Hippocampal formation (tissue), 2 donors: ENCODE measurements at regions not wholly inside any gene's neighbourhood (a gene's known extent, or its start where the extent isn't known, plus 50 kb on each side); places are given as distances from the start of the nearest gene placed in this dataset.

Source experiments
- DNase-seq, 2 donors: peaks; one replicate each; lab custom pipeline; 2025; lab: John Stamatoyannopoulos, UW

DNA sequence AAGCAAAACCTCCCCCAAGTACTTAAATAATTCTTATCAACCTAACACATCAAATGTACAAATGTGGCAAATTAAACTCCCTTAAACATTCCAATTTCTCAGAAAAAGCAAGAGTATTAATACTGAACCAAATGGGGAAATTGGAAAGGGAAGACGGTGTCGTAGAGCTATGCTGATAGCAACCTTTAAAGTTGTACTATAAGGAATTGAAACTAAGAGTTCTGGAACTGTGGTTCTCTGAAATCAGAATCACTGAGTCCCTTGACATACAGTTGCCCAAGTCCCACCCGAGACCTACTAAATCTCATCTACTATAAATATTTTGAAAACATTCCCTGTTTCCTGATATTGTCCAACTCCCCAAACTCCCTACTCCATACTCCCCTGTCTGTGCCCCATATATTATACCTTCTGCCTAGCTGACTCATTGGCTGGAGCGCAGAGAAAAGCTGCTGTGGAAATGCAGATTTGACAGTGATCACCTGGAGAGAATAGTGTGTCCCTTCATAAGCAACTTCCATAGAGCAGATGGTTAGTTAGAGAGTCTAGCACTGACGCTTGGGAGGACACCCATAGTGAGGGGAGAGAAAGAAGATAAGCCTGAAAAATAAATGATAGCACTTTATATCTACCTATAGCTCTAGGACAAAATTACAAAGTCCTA, 51.4 kb upstream of the ITM2B start:
- DNase-seq: no peak

DNA sequence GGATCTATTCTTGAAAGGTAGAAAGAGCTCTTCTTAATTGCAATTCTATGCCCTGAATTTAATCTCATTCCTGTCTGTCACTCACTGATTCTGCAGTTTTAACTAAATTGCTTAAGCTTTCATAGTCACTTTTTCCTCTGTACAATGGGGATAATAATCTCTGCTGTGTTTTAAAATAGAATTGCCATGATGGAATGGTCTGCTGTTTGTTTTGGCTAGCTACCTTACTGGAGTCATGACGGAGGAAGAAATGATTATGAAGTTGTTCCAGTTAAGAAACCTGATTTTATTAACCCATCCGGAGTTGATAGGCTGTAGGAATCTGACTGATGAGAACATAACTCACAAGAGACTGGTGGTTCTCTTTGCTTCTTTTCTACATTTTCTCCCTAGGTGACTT, 54.9 kb upstream of the ITM2B start:
- no peak for DNase-seq

DNA sequence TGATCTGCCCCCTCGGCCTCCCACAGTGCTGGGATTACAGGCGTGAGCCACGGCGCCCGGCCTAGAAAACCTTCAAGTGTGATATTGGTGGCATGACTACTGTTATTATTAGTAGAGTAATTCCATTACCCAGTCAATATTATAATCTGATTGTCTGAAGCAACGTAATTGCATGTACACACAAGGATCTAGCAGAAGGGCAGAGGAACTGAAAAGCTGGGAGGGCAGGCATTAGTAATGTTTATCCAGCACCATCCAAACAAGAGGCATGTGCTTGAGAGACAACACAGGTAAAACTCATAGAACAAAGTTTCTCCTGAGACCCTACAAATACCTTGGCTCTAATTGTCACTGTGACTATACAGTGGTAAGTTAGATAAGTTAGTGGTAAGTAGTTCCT, 56.2 kb upstream of the ITM2B start:
- no peak for DNase-seq

DNA sequence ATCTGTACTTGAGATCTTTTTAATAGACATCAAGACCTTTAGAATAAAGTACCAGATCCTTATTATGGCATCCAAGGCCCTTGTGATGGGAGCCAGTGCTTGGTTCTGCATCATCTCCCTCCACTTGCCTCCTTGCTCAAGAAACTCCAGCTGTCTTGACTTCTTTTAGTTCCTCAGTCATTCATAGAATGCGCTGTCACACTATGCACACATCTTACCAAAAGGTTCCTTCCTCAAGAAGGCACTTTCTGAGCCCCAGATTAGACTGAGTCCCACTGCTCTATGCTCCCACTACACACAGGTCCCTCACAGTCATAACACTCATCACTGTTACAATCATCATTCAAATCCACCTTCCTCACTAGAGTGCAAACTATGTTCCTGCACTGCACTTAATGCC, 57.8 kb upstream of the ITM2B start:
- DNase-seq: no peak

DNA sequence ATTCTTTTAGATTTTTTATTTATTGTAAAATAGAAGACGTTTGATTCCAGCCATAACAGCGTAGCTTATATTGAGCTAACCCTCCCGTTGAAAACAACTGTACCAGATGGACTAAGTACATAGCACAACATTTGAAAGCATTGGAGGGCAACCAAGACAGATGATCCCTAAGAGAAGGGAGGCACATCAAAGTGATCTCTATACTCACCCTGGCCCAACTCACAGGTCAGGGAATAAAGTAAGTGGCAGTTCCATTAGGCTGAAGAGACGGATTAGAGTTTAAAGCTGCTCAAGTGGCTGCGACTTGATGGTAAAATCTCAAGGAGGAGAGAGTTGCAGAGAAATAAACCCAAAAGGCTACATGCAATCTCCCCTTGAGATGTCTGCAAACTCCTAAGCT, 65.1 kb upstream of the ITM2B start:
- no peak for DNase-seq

DNA sequence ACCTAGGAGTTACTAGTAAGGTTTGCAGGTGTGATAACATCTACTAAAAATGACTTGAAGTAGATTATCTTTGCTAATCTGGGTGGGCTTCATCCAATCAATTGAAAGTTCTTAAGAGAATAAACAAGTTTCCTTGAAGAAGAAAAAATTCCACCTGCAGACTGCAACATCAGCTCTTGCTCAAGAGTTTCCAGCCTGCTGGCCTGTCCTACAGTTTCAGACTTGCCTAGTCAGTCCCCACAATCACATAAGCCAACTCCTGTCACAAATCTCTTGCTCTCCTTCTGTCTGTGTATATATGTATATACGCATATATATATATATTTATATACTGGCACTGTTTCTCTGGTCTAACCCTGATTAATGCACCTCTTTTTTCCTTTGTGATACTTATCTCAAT, 67.3 kb upstream of the ITM2B start:
- no peak for DNase-seq

DNA sequence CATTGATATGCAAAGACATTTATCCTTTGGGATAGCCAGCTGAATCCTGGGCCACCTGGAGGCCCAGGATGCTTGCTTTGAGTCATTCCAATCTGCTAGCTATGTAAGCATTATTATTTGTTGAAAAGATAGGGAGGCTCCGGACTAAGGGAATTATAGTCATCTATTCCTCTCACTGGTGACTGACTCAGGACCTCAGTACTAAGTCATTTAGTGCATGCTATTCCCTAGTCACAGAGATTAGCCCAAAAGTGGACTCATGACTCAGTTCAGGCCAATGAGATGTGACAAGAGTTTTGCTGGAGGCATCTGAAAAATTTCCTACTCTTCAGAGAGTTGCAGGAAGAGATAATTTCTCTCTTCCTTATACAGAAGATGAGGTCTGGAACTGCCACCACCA, 67.9 kb upstream of the ITM2B start:
- DNase-seq: no peak

DNA sequence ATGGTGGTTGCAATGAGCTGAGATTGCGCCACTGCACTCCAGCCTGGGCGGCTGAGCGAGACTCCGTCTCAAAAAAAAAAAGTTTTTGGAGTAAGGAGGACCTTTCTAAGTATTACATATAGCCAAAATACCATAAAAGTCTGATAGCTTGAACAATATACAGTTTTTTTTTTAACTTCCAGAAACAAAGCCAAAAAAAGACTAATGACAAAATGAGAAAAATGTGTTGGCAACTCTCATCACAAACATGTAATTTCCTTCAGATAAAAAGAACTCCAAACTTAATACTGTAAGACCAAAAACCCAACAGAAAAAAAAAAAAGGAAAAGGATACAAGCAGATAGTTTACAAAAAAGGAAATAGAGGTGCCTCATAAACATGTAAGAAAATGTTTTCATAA, 68.2 kb upstream of the MED4 start:
- no peak for DNase-seq

DNA sequence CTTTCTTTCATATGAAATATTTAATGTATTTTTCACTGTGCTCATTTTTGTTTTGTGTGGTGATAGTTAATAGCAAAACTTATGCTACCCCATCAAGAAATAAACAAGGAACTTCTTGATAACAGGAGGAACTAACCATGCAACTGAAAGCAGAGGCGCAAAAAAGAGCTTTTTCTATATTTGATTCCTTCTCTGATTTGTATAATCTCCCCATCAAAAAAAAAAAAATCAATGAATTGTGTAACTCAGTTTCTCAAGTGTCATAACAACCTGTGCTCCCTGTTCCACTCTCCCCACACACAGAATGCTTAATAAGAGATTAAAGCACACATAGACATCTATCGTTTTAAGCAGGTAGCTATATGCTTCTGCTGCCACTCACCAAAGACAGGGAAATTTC, 67.3 kb upstream of the MED4 start:
- no peak for DNase-seq

DNA sequence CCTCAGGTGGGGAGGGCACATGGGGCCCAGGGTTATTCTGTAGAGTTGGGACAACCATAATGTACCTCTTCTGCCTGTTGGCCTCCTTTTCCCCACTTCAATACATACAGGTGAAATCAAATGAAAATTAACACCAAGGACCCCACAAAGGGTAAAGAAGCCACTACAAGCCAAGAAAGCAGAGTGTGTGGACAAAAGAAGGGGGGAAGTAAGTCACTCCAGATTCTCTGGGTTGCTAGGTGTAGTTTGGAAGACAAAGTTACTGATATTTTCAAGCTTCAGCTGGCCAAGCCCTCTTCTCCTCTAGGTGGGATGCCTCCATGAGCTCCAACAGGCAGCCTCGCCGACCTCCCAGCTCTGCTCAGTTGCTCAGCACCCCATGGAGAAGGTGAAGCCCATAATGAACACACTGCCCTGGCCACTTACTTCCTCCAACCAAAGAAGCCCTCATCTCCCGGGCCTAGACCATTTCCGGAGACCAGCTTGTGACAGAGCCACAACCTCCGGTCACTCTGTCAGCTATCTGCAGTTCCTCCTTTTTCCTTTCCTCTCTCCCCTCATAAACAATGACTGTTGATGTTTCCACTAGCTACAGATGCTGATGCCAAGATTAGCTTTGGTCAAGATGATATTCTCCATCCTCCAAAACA, 66.8 kb upstream of the MED4 start:
- peak in 1 of 2 donors; percentile 38 for DNase-seq

DNA sequence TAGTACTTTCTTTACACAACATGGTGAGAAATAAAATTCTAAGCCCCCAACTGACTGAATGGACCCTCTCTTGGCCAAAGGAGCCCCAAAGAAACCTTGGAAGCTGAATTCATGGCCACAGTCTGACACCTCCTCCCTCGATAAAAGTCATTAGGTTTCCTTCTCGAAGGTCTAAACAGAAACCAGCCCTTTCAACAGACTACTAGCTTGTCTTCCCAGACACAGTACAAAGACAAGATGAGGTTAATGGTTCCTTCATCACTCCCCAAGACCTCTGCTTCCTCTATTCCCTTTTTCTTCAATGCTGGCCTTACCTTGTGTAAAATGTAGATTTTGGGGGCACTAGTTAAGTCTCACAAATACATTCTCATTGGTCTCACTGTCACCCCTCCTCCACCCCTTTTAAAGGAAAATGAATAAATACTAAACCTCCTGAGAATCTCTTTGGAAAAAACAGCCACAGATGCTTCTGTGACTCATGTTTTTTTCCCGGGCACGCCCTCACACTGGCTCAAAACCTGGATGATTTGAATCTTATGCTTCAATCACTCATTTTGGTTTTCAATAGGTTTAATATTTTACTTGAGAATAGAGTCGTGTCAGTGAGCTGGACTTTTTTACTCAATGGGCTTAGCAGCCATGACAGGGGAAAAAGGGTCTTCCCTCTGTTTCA, 65.8 kb upstream of the MED4 start:
- DNase-seq: no peak

DNA sequence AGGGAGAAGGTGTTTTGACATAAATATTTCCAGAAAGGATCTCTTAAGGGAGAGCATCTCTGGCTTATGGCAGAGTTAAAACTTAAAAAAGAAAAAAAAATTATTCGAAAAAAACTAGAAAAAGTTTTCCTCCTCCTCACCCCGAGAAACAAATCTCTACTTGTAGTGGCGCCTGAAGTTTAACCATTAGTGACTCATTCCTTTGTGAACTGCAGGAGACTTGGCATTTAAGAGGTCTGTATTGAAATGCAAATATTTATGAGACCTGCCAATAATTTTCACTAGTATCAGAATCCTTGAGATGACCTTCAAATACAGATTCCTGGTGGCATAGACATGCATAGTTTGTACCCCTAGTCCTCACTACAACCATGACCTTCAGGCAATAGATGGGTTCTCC, 64.9 kb upstream of the MED4 start:
- no peak for DNase-seq

DNA sequence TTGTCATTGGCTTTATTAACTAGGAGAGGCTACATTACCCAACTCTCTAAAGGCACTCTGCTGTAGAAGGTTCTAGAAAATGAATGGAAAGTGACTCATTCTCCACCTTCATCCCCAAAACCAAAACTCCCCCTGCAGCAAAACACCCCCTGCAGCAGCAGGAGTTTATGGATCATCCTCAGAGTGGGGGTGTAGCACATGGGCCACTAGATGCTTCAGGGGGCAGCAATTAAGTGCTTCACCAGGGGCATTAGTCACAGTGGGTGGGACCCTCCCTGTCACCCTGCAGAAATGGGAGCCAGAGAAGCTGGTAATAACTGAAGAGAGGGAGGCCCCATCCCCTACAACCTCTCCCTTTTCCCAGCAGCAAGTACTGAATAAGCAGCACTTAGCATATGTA, 64.5 kb upstream of the MED4 start:
- no peak for DNase-seq

DNA sequence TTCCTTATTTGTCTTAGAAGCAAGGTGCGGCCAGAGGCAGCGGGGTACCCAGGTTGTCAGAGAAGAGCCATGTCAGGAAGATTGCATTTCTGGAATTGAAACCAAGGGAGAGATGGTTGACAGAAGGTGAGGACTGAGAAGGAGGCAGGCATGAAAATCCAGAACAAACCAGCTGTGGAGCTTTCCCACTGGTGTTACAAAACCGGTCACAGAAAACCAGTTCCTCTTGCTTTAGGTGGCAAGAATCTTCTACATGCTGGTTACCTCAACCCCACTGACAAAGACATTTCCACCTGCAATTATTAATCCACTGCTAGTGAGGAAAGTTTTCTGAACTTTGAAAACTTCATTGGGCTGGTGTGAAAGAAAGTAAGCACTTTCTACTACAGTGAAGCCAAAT, 64.0 kb upstream of the MED4 start:
- no peak for DNase-seq

DNA sequence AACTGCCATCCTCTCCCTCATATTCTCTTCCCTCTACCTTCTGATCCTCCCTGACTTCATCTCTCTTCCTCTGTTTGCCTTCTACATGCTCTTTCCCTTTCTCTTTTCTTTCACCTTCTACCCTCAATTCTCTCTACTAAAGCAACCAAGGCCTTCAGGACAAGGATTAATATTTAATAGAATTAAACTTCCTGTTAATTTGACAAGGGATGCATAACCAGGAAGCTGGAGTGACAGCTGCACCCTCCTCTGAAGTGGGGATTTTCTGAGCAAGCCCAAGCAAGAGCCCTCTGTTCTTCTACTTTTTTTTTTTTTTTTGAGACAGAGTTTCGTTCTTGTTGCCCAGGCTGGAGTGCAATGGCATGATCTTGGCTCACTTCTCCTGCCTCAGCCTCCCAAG, 63.4 kb upstream of the MED4 start:
- DNase-seq: no peak

DNA sequence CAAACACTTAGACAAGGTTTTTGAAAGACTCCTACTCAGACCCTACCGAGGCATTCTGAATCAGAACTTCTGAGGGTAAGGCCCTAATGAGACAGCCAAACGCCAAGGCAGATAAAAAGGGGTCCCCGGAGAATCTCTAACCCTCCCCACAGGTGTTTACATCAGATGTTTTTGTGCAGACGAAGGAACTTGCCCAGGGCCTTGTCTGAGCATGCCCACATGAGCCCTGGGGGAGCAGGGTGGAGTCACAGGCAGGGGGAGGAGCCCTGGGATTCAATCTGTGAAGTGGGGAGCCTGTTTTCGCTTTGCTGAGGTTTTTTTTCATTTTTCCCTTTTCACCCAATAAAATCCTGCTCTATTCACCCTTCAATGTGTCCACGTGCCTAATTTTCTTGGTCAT, 61.6 kb upstream of the MED4 start:
- DNase-seq: peak in 1 of 2 donors; percentile 23

DNA sequence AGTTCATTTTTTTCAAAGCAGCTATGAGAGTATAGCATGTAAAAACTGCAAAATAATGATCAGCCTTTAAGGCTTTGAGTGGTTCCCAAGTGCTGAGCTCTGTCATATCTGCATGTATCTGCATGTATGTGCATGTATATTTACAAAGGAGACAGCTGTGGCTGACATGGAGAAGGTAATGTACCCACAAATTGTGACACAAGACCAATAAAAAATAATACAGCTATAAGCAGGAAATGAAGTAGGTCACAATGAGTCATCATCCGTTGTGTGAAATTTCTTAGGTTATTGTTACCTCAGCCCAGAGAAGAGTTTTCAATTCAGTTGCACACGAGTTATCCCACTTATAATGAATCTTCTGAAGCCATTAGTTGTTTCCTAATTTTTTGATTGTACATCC, 60.9 kb upstream of the MED4 start:
- DNase-seq: no peak

DNA sequence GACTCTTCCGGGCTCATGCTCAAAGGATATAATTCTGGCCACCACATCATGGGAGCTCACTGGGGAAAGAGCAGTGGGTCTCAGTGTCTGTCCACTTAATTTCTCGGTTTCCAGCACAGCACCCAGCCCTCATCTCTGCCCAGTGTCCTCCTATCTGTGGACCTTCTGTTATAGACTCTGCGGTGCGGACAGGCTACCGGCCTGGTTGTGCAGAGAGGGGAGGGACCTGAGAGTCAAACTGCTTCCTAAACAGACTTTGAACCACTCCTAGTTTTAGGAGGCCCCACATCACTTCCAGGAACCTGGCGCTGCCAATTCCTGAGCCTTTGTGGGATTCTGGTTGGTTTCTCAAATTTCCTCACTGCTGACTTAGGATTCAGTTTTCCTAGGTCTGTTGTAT, 59.8 kb upstream of the MED4 start:
- no peak for DNase-seq

DNA sequence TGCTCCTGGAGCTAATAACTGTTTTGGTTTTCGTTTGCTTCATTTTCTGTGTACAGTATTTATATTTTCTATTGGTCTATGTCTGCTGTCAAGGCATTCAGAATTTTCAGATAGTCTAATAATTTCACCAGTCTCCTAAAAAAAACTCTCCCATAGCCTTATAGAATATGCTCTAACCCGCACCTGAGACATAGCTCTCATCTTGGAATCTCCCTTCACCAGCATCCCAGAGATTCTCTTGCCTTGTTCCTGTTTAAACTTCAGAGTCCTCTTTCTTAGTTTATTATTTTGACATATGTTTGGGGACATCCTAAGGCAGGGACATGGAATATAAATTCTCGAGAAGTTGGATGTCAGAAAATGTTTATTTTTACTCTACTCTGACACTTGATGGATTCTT, 58.3 kb upstream of the MED4 start:
- no peak for DNase-seq

DNA sequence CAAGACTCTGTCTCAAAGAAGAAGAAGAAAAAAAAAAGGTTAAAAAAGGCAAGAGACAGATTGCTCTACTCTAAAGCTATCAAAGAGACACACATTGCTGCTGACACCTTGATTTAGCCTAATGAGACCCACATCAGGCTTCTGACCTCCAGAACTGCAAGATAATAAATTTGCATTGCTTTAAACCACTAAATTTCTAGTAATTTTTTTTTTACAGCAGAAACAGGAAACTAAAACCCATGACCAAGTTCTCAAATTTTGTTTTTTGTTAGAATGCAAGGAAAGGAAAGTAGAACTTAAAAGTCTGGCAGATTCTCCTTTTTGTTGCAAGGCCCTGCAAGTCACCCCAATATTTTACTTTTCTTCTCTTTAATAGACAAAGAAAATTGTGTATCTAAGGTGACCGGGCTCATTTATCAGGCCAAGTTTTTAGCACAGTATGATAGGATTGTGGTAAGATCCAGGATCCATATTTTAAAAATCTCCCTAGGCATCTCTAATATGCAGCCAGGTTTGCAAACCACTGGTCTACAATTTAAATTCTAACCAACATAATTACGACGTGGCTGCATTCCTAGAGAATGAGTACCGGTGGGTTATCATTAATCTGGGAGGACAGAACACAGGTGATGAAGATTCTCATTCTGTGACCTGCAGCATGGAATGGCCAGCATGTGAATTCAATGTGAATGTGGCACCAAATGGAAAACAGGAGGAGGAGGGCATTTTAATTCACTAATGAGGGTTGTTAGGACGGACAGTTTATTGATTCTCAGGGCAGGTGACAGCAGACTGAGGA, 56.7 kb upstream of the MED4 start:
- DNase-seq: no peak

DNA sequence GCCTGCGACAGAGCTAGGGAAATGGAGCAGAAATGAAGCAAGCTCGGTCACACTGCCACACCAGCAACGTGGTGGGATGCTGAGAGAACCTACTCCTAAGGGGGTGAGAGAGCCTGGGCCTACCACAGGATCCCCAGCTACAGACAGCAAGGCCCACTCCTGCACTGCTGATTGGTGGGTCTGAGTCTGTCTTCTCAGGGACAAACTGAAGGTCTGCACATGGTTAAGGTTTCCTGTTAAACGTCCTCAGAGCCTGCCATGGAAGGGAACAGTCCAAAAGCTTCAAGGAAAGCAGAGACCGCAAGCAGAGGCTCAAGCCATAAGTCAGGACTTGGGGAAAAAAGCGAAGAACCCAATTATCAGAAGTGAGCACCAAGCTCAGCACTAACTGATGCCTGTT, 53.5 kb upstream of the MED4 start:
- DNase-seq: no peak

DNA sequence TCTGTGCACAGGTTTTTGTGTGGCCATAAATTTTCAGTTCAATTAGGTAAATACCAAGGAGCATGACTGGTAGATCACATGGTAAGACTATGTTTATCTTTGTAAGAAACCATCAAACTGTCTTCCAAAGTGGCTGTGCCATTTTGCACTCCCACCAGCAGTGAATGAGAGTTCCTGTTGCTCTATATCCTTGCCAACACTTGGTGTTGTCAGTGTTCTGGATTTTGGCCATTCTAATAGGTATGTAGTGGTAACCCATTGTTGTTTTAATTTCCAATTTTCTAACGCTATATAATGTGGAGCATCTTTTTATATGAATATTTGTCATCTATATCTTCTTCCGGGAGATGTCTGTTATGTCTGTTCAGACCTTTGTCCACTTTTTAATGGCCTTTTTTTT, 51.7 kb upstream of the MED4 start:
- no peak for DNase-seq

DNA sequence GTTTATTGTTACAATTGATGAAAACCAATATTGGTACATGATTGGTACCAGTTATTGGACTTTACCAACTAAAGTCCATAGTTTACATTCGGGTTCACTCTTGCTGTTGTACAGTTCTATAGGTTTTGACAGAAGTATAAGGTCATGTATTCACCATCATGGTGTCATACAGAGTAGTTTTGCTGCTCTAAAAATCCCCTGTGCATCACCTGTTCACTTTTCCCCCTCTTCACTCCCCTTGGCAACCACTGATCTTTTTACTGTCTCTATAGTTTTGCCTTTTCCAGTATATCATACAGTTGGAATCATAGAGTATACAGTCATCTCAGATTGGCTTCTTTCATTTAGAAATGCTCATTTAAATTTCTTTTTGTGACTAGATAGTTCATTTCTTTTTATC, 51.2 kb upstream of the MED4 start:
- DNase-seq: no peak
